ENCODE measurements at regions not wholly inside any gene's neighbourhood (a gene's known extent, or its start where the extent isn't known, plus 50 kb on each side); places are given as distances from the start of the nearest gene placed in this dataset.
A peak's percentile ranks its signal among the peaks of the same experiment; 100 is the strongest.

- no peak for DNase-seq
These were observed 276.6 kb downstream of the RNF152 start for GRCh38 chr18:61616111-61616610.

GRCh38 chr18:61612517-61612916 lies 279.3 kb downstream of the CDH20 start:
- DNase-seq, result no peak

- DNase-seq, result no peak
These were observed 275.9 kb downstream of the CDH20 start for GRCh38 chr18:61609131-61609530.

- no peak for DNase-seq
These were observed 275.1 kb downstream of the CDH20 start for GRCh38 chr18:61608316-61608715.

GRCh38 chr18:61607867-61608266 lies 274.6 kb downstream of the CDH20 start:
- no peak for DNase-seq

- peak; percentile 26 for DNase-seq
These were observed 273.5 kb downstream of the CDH20 start for GRCh38 chr18:61606759-61607158.

GRCh38 chr18:61606068-61606660 lies 272.9 kb downstream of the CDH20 start:
- no peak for DNase-seq

- no peak for DNase-seq
These were observed 272.3 kb downstream of the CDH20 start for GRCh38 chr18:61605376-61606067.
